ENCODE measurements at regions not wholly inside any gene's neighbourhood (a gene's known extent, or its start where the extent isn't known, plus 50 kb on each side); places are given as distances from the start of the nearest gene placed in this dataset.

- TF ChIP-seq EZH2 (IDR thresholded peaks at IDR 0.05; ENCODE audit: low read length) (no peak), CTCF (optimal IDR thresholded peaks at IDR 0.05 in 1 of 3, IDR thresholded peaks at IDR 0.05 in 1 of 3, conservative IDR thresholded peaks at IDR 0.05 in 1 of 3; ENCODE audit: extremely low read depth in 1 of 3, insufficient read depth in 2 of 3, low read length in 3 of 3) (no peak)
Observed at GRCh38 chr5:67802766-67803165, 412.8 kb upstream of the PIK3R1 start.
